Spleen (tissue), 7 donors: ENCODE measurements at regions not wholly inside any gene's neighbourhood (a gene's known extent, or its start where the extent isn't known, plus 50 kb on each side); places are given as distances from the start of the nearest gene placed in this dataset.

Source experiments
- POLR2AphosphoS5 ChIP-seq, 3 donors: sonication (generic); formaldehyde crosslinking; IDR thresholded peaks; one replicate each; pipeline ENCODE4 v1.5.1; 2017; ENCODE audit warnings: antibody characterized with exemption in 3 of 3
- TF ChIP-seq, protein P1 (sequence below), 11 experiments: fragments of 200-600 bp in 7 of 11; fragments of 450-650 bp in 4 of 11; sonication (generic) in 4 of 11; IDR thresholded peaks in 8 of 11; conservative IDR thresholded peaks in 3 of 11; 1 replicate in 7 of 11; 2 replicates in 4 of 11; pipeline versions ENCODE4 v1.4.0 to v1.8.0; 2016 to 2021; ENCODE audit warnings: antibody characterized with exemption in 11 of 11, inconsistent platforms in 4 of 11, mild to moderate bottlenecking in 1 of 11
- donor health status: DM: no; HTN: no; CAD: no; lungs with moderate emphysema.
- donor health status: DM: no; HTN: no; CAD: no.
- donor health status: DM: no; HTN: no; CAD: no.

- TF ChIP-seq, protein P1, sequence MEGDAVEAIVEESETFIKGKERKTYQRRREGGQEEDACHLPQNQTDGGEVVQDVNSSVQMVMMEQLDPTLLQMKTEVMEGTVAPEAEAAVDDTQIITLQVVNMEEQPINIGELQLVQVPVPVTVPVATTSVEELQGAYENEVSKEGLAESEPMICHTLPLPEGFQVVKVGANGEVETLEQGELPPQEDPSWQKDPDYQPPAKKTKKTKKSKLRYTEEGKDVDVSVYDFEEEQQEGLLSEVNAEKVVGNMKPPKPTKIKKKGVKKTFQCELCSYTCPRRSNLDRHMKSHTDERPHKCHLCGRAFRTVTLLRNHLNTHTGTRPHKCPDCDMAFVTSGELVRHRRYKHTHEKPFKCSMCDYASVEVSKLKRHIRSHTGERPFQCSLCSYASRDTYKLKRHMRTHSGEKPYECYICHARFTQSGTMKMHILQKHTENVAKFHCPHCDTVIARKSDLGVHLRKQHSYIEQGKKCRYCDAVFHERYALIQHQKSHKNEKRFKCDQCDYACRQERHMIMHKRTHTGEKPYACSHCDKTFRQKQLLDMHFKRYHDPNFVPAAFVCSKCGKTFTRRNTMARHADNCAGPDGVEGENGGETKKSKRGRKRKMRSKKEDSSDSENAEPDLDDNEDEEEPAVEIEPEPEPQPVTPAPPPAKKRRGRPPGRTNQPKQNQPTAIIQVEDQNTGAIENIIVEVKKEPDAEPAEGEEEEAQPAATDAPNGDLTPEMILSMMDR (IDR thresholded peaks at IDR 0.05 in 8 of 11, conservative IDR thresholded peaks at IDR 0.05 in 3 of 11) = no peak
- TF ChIP-seq POLR2AphosphoS5 (IDR thresholded peaks at IDR 0.05) = no peak
These were observed 301.3 kb downstream of the QKI start for GRCh38 chr6:163715846-163716245.
